ENCODE measurements at regions not wholly inside any gene's neighbourhood (a gene's known extent, or its start where the extent isn't known, plus 50 kb on each side); places are given as distances from the start of the nearest gene placed in this dataset.
"Not testable (repeated sequence)": the region's sequence is repeated elsewhere in the genome, so short reads cannot be mapped to it uniquely, and the experiment has no call there.

DNA sequence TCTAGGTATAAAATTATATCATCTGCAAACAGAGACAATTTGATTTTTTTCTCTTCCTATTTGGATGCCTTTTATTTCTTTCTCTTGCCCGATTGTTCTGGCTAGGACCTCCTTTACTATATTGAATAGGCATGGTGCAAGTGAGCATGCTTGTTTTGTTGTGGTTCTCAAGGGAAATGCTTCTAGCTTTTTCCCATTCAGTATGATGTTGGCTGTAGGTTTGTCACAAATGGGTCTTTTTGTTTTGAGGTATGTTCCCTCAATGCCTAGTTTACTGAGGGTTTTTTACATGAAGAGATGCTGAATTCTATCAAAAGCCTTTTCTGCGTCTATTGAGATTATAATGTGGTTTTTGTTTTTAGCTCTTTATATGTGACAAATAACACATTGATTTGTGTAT, 198.2 kb upstream of the GHR start:
- H3K36me3 Mint-ChIP-seq, result no peaks in the 10 kb centered on the region
- DNase-seq (no peak), ATAC-seq (no peak)
- H3K9me3 Mint-ChIP-seq, result peaks cover 0 to 2% (median 0%) of the 10 kb centered on the region in 9 donors
- H3K4me3 Mint-ChIP-seq, result no peak overlapping the region
- H3K4me1 Mint-ChIP-seq, result no peaks in the 10 kb centered on the region
- POLR2A ChIA-PET, result no interaction called here
- H3K27ac Mint-ChIP-seq, result no peak overlapping the region
- H3K27me3 Mint-ChIP-seq, result peaks cover 0 to 13% (median 0%) of the 10 kb centered on the region in 5 donors

GRCh38 chr5:42228279-42228678, 195.0 kb upstream of the GHR start:
- no peak overlapping the region for H3K4me3 Mint-ChIP-seq
- no peak overlapping the region for H3K27ac Mint-ChIP-seq
- no peaks in the 10 kb centered on the region for H3K36me3 Mint-ChIP-seq
- POLR2A ChIA-PET, result no interaction called here
- ATAC-seq (no peak), DNase-seq (no peak)
- peaks cover 0 to 13% (median 0%) of the 10 kb centered on the region in 5 donors for H3K27me3 Mint-ChIP-seq
- H3K4me1 Mint-ChIP-seq, result no peaks in the 10 kb centered on the region
- peaks cover 0 to 2% (median 0%) of the 10 kb centered on the region in 9 donors for H3K9me3 Mint-ChIP-seq

GRCh38 chr5:42230839-42231238, 192.4 kb upstream of the GHR start:
- Mint-ChIP-seq H3K27ac (no peak overlapping the region), H3K9me3 (peaks cover 0 to 2% (median 0%) of the 10 kb centered on the region in 9 donors), H3K27me3 (peaks cover 0 to 18% (median 0%) of the 10 kb centered on the region in 5 donors), H3K4me1 (no peaks in the 10 kb centered on the region), H3K36me3 (no peaks in the 10 kb centered on the region), H3K4me3 (no peak overlapping the region)
- no peak for DNase-seq
- POLR2A ChIA-PET, result no interaction called here
- no peak for ATAC-seq

- no peak for DNase-seq
- peaks cover 0 to 14% (median 4%) of the 10 kb centered on the region in 5 donors for H3K27me3 Mint-ChIP-seq
- H3K9me3 Mint-ChIP-seq, result no peaks in the 10 kb centered on the region
- H3K27ac Mint-ChIP-seq, result no peak overlapping the region
- POLR2A ChIA-PET, result no interaction called here
- ATAC-seq, result no peak
- no peaks in the 10 kb centered on the region for H3K4me1 Mint-ChIP-seq
- H3K36me3 Mint-ChIP-seq, result no peaks in the 10 kb centered on the region
- H3K4me3 Mint-ChIP-seq, result no peak overlapping the region
Observed at GRCh38 chr5:42235241-42235640, 188.0 kb upstream of the GHR start.

GRCh38 chr5:42235837-42236236, 187.4 kb upstream of the GHR start:
- H3K4me3 Mint-ChIP-seq, result no peak overlapping the region
- H3K4me1 Mint-ChIP-seq, result no peaks in the 10 kb centered on the region
- H3K9me3 Mint-ChIP-seq, result no peaks in the 10 kb centered on the region
- POLR2A ChIA-PET, result no interaction called here
- H3K27me3 Mint-ChIP-seq, result peaks cover 0 to 14% (median 4%) of the 10 kb centered on the region in 5 donors
- H3K36me3 Mint-ChIP-seq, result no peaks in the 10 kb centered on the region
- ATAC-seq (no peak), DNase-seq (no peak)
- no peak overlapping the region for H3K27ac Mint-ChIP-seq

GRCh38 chr5:42241636-42242035, 181.6 kb upstream of the GHR start:
- H3K4me1 Mint-ChIP-seq, result no peaks in the 10 kb centered on the region

DNA sequence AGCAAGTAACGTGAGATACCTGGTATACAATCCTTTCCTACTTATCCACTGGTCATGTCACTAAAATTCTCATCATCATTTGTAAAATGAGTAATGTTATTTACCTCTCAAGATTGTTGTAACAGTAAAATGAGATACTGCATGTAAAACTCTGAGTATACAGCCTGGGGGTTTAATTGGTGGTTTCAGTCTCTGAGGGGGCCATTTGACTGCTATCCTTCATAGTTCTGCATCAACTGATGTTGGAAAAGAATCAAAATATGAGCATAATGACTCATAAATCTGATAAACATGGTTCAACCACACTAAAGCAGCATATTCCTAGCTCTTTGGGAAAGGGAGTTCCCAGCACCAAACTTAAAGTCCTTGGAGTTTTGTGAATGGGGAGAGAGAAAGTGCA, 181.0 kb upstream of the GHR start:
- no peaks in the 10 kb centered on the region for H3K36me3 Mint-ChIP-seq
- ATAC-seq (no peak), DNase-seq (no peak)
- peaks cover 0 to 2% (median under 1%) of the 10 kb centered on the region in 5 donors for H3K27me3 Mint-ChIP-seq
- H3K9me3 Mint-ChIP-seq, result no peaks in the 10 kb centered on the region
- H3K27ac Mint-ChIP-seq, result no peak overlapping the region
- H3K4me3 Mint-ChIP-seq, result no peak overlapping the region
- H3K4me1 Mint-ChIP-seq, result no peaks in the 10 kb centered on the region
- POLR2A ChIA-PET, result no interaction called here

More at GRCh38 chr5:42241636-42242035, 181.6 kb upstream of the GHR start:
- ATAC-seq, result no peak
- no peak for DNase-seq
- H3K27ac Mint-ChIP-seq, result no peak overlapping the region
- no peak overlapping the region for H3K4me3 Mint-ChIP-seq
- H3K27me3 Mint-ChIP-seq, result peaks cover 0 to 8% (median 4%) of the 10 kb centered on the region in 5 donors
- POLR2A ChIA-PET, result no interaction called here
- H3K36me3 Mint-ChIP-seq, result no peaks in the 10 kb centered on the region
- no peaks in the 10 kb centered on the region for H3K9me3 Mint-ChIP-seq

- no peaks in the 10 kb centered on the region for H3K9me3 Mint-ChIP-seq
- DNase-seq, result no peak
- no peaks in the 10 kb centered on the region for H3K4me1 Mint-ChIP-seq
Observed at GRCh38 chr5:42242881-42243485, 180.3 kb upstream of the GHR start.

DNA sequence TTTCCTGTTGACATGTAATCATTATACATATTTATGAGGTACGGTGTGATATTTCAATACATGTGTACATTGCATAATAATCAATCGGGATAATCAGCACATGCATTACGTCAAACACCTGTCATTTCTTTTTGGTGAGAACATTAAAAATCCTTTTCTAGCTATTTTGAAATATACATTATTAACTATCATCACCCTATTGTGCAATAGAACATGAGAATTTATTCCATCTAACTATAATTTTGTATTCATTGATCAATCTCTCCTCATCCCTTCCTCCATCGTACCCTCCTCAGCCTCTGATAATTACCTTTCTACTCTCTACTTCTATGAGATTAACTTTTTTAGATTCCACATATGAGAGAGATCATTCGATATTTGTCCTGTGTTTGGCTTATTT, 170.9 kb upstream of the GHR start:
- POLR2A ChIA-PET, result no interaction called here
- Mint-ChIP-seq H3K27ac (no peak overlapping the region), H3K4me3 (no peak overlapping the region), H3K27me3 (peaks cover 0 to under 1% (median 0%) of the 10 kb centered on the region in 5 donors), H3K36me3 (no peaks in the 10 kb centered on the region), H3K9me3 (peaks cover 0 to 6% (median 1%) of the 10 kb centered on the region in 9 donors), H3K4me1 (no peaks in the 10 kb centered on the region)
- no peak for ATAC-seq
- DNase-seq, result no peak

More at GRCh38 chr5:42242881-42243485, 180.3 kb upstream of the GHR start:
- POLR2A ChIA-PET, result no interaction called here
- Mint-ChIP-seq H3K36me3 (no peaks in the 10 kb centered on the region), H3K27me3 (no peaks in the 10 kb centered on the region), H3K4me3 (no peak overlapping the region), H3K27ac (no peak overlapping the region)
- ATAC-seq, result no peak

- H3K4me3 Mint-ChIP-seq, ATAC-seq, DNase-seq, H3K27me3 Mint-ChIP-seq, H3K27ac Mint-ChIP-seq, H3K4me1 Mint-ChIP-seq, POLR2A ChIA-PET, H3K36me3 Mint-ChIP-seq: not testable (repeated sequence)
- peaks cover 0 to 21% (median 0%) of the 10 kb centered on the region in 9 donors for H3K9me3 Mint-ChIP-seq
Observed at GRCh38 chr5:42259914-42260313, 163.3 kb upstream of the GHR start.

- Mint-ChIP-seq H3K4me3 (no peak overlapping the region), H3K36me3 (no peaks in the 10 kb centered on the region), H3K27me3 (no peaks in the 10 kb centered on the region), H3K4me1 (no peaks in the 10 kb centered on the region), H3K27ac (no peak overlapping the region), H3K9me3 (peaks cover 0 to 17% (median 0%) of the 10 kb centered on the region in 9 donors)
- POLR2A ChIA-PET, result no interaction called here
- ATAC-seq (no peak), DNase-seq (no peak)
Observed at GRCh38 chr5:42267091-42267490, 156.1 kb upstream of the GHR start.

GRCh38 chr5:42268170-42268569, 155.1 kb upstream of the GHR start:
- H3K27ac Mint-ChIP-seq, POLR2A ChIA-PET, ATAC-seq, H3K27me3 Mint-ChIP-seq, H3K36me3 Mint-ChIP-seq, H3K4me1 Mint-ChIP-seq, H3K4me3 Mint-ChIP-seq, DNase-seq: not testable (repeated sequence)
- peaks cover 0 to 17% (median 0%) of the 10 kb centered on the region in 9 donors for H3K9me3 Mint-ChIP-seq

DNA sequence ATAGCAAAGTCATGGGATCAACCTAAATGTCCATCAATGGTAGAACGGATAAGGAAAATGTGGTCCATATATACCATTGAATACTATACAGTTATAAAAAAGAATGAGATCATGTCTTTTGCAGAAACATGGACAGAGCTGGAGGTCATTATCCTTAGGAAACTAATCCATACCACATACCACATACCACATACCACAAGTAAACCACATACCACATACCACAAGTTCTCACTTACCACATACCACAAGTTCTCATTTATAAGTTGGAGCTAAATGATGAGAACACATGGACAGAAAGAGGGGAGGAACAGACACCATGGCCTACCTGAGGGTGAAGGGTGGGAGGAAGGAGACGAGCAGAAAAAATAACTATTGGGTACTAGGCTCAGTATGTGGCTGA, 154.6 kb upstream of the GHR start:
- Mint-ChIP-seq H3K27ac (no peak overlapping the region), H3K27me3 (no peaks in the 10 kb centered on the region), H3K9me3 (peaks cover 0 to 17% (median 0%) of the 10 kb centered on the region in 9 donors), H3K4me1 (no peaks in the 10 kb centered on the region), H3K36me3 (no peaks in the 10 kb centered on the region), H3K4me3 (no peak overlapping the region)
- DNase-seq (no peak), ATAC-seq (no peak)
- POLR2A ChIA-PET, result no interaction called here

GRCh38 chr5:42270771-42271170, 152.5 kb upstream of the GHR start:
- ATAC-seq, result no peak
- Mint-ChIP-seq H3K27me3 (peaks cover 0 to 2% (median 0%) of the 10 kb centered on the region in 5 donors), H3K27ac (no peak overlapping the region), H3K4me1 (no peaks in the 10 kb centered on the region), H3K9me3 (peaks cover 0 to 5% (median 0%) of the 10 kb centered on the region in 9 donors), H3K36me3 (no peaks in the 10 kb centered on the region), H3K4me3 (no peak overlapping the region)
- no peak for DNase-seq
- POLR2A ChIA-PET, result no interaction called here

Measured in naive thymus-derived CD8-positive, alpha-beta T cell (primary cell).